ENCODE measurements at regions not wholly inside any gene's neighbourhood (a gene's known extent, or its start where the extent isn't known, plus 50 kb on each side); places are given as distances from the start of the nearest gene placed in this dataset.

- Histone ChIP-seq H3K9me2 (replicated peaks; ENCODE audit: insufficient read depth, low read length) (no peaks in the 10 kb centered on the region), H3K79me2 (ENCODE audit: low read length) (no peaks in the 10 kb centered on the region), H4K20me1 (ENCODE audit: insufficient read depth, low read depth, low read length) (no peaks in the 10 kb centered on the region), H3K4me1 (ENCODE audit: low read length) (peaks cover 13% of the 10 kb centered on the region), H3K27ac (ENCODE audit: low read length) (no peak overlapping the region), H3K27me3 (ENCODE audit: low read length) (no peaks in the 10 kb centered on the region), H3K4me3 (ENCODE audit: low read length) (no peak overlapping the region), H2AFZ (ENCODE audit: low read length) (no peak overlapping the region), H3K4me2 (ENCODE audit: low read depth, low read length, poor library complexity, severe bottlenecking) (no peak overlapping the region), H3K9me3 (ENCODE audit: low read length) (no peaks in the 10 kb centered on the region), H3K36me3 (ENCODE audit: insufficient read depth, low read length) (no peaks in the 10 kb centered on the region), H3K9ac (ENCODE audit: low read length) (no peak overlapping the region)
- DNase-seq: peak; percentile 58
Observed at GRCh38 chr5:28576022-28576421, 1537.6 kb upstream of the CDH9 start.

GRCh38 chr5:28575368-28575767 is 1537.0 kb upstream of the CDH9 start:
- Histone ChIP-seq H4K20me1 (ENCODE audit: insufficient read depth, low read depth, low read length) (no peaks in the 10 kb centered on the region), H3K9ac (ENCODE audit: low read length) (no peak overlapping the region), H3K27me3 (ENCODE audit: low read length) (no peaks in the 10 kb centered on the region), H3K9me3 (ENCODE audit: low read length) (no peaks in the 10 kb centered on the region), H3K79me2 (ENCODE audit: low read length) (no peaks in the 10 kb centered on the region), H3K9me2 (replicated peaks; ENCODE audit: insufficient read depth, low read length) (no peaks in the 10 kb centered on the region), H3K4me3 (ENCODE audit: low read length) (no peak overlapping the region), H3K4me1 (ENCODE audit: low read length) (peaks cover 6% of the 10 kb centered on the region), H3K4me2 (ENCODE audit: low read depth, low read length, poor library complexity, severe bottlenecking) (no peak overlapping the region), H2AFZ (ENCODE audit: low read length) (no peak overlapping the region), H3K36me3 (ENCODE audit: insufficient read depth, low read length) (no peaks in the 10 kb centered on the region), H3K27ac (ENCODE audit: low read length) (no peak overlapping the region)
- no peak for DNase-seq

DNA sequence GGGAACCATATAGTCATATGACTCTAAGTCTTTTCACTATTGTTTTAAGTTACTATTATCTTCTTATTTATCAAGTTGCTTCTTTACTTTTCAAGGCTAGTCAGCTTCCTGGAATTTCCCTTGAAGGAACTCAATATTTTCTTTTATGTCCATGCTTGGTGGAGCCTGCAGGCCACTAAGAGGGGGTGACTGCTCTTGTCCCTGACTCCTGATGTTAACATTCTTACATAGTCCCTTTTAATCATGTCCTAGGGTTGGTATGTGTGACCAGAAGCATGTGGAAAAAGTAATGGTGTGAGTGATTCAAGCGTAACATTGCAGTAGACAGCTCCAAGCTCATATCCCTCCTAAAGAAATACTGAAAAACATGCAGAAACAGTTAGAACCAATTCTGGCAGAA is 1536.2 kb upstream of the CDH9 start:
- no peaks in the 10 kb centered on the region for H4K20me1 ChIP-seq (ENCODE audit: insufficient read depth, low read depth, low read length)
- no peak overlapping the region for H3K27ac ChIP-seq (ENCODE audit: low read length)
- no peak for DNase-seq
- no peaks in the 10 kb centered on the region for H3K9me2 ChIP-seq (replicated peaks; ENCODE audit: insufficient read depth, low read length)
- H2AFZ ChIP-seq (ENCODE audit: low read length): no peak overlapping the region
- H3K4me2 ChIP-seq (ENCODE audit: low read depth, low read length, poor library complexity, severe bottlenecking): no peak overlapping the region
- H3K9me3 ChIP-seq (ENCODE audit: low read length): no peaks in the 10 kb centered on the region
- H3K27me3 ChIP-seq (ENCODE audit: low read length): no peaks in the 10 kb centered on the region
- no peaks in the 10 kb centered on the region for H3K4me1 ChIP-seq (ENCODE audit: low read length)
- no peak overlapping the region for H3K9ac ChIP-seq (ENCODE audit: low read length)
- H3K4me3 ChIP-seq (ENCODE audit: low read length): no peak overlapping the region
- no peaks in the 10 kb centered on the region for H3K79me2 ChIP-seq (ENCODE audit: low read length)
- H3K36me3 ChIP-seq (ENCODE audit: insufficient read depth, low read length): no peaks in the 10 kb centered on the region

DNA sequence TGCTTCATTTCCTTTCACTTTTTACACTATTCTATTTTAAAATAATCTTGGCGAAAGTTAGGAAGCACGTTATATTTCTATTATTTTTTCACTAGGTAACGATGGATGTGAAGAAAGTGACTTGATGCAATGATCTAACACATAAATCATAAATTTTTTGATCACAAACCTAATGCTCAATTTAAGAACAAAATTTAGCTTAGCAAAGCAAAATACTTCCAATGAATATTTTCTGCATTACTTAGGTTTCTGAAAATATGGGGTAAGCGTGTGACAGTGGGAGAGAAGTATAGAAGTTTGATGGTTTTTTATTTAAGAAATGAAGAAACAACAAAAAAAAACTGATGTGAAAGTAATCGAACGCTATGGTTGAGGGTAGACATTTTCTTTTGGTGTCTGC is 1528.7 kb upstream of the CDH9 start:
- H4K20me1 ChIP-seq (ENCODE audit: insufficient read depth, low read depth, low read length): no peaks in the 10 kb centered on the region
- no peaks in the 10 kb centered on the region for H3K36me3 ChIP-seq (ENCODE audit: insufficient read depth, low read length)
- H3K9me2 ChIP-seq (replicated peaks; ENCODE audit: insufficient read depth, low read length): no peaks in the 10 kb centered on the region
- DNase-seq: no peak
- H3K27ac ChIP-seq (ENCODE audit: low read length): no peak overlapping the region
- peaks cover under 1% of the 10 kb centered on the region; the same call in 1 of the 2 replicates for H3K9me3 ChIP-seq (ENCODE audit: low read length)
- no peaks in the 10 kb centered on the region for H3K4me1 ChIP-seq (ENCODE audit: low read length)
- no peak overlapping the region for H3K4me3 ChIP-seq (ENCODE audit: low read length)
- no peaks in the 10 kb centered on the region for H3K27me3 ChIP-seq (ENCODE audit: low read length)
- H3K79me2 ChIP-seq (ENCODE audit: low read length): no peaks in the 10 kb centered on the region
- no peak overlapping the region for H2AFZ ChIP-seq (ENCODE audit: low read length)
- no peak overlapping the region for H3K4me2 ChIP-seq (ENCODE audit: low read depth, low read length, poor library complexity, severe bottlenecking)
- no peak overlapping the region for H3K9ac ChIP-seq (ENCODE audit: low read length)

- H3K4me1 ChIP-seq (ENCODE audit: low read length): no peaks in the 10 kb centered on the region
- H3K9me3 ChIP-seq (ENCODE audit: low read length): peaks cover 2% of the 10 kb centered on the region; the same call in 1 of the 2 replicates
- no peak overlapping the region for H3K4me2 ChIP-seq (ENCODE audit: low read depth, low read length, poor library complexity, severe bottlenecking)
- H3K27me3 ChIP-seq (ENCODE audit: low read length): no peaks in the 10 kb centered on the region
- H2AFZ ChIP-seq (ENCODE audit: low read length): no peak overlapping the region
- no peaks in the 10 kb centered on the region for H3K79me2 ChIP-seq (ENCODE audit: low read length)
- H3K4me3 ChIP-seq (ENCODE audit: low read length): no peak overlapping the region
- no peak overlapping the region for H3K27ac ChIP-seq (ENCODE audit: low read length)
- H3K9me2 ChIP-seq (replicated peaks; ENCODE audit: insufficient read depth, low read length): no peaks in the 10 kb centered on the region
- no peak for DNase-seq
- H4K20me1 ChIP-seq (ENCODE audit: insufficient read depth, low read depth, low read length): no peaks in the 10 kb centered on the region
- H3K9ac ChIP-seq (ENCODE audit: low read length): no peak overlapping the region
- H3K36me3 ChIP-seq (ENCODE audit: insufficient read depth, low read length): no peaks in the 10 kb centered on the region
Observed at GRCh38 chr5:28561522-28561921, 1523.1 kb upstream of the CDH9 start.

DNA sequence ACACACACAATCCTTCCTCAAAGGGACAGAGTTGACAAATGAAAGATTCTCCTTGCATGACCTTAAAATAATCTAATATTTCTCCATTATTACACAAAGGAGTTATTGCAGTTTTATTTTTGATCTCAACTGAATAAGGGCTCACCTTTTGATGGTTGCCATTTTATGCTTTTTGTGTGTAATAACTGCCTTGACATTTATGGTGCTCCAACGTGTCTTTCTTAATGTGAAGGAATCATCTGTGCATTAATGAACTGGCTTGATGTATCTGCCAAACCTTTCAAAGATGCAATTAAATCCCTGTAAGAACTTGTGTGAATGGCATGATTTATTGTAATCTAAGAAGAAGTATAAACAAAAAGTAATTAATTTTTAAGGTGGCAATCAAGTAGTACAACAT is 1519.8 kb upstream of the CDH9 start:
- H3K9ac ChIP-seq (ENCODE audit: low read length): no peak overlapping the region
- no peak overlapping the region for H3K27ac ChIP-seq (ENCODE audit: low read length)
- no peak for DNase-seq
- no peak overlapping the region for H3K4me2 ChIP-seq (ENCODE audit: low read depth, low read length, poor library complexity, severe bottlenecking)
- no peaks in the 10 kb centered on the region for H3K79me2 ChIP-seq (ENCODE audit: low read length)
- H2AFZ ChIP-seq (ENCODE audit: low read length): no peak overlapping the region
- H3K4me1 ChIP-seq (ENCODE audit: low read length): no peaks in the 10 kb centered on the region
- H3K9me3 ChIP-seq (ENCODE audit: low read length): peaks cover 7% of the 10 kb centered on the region
- no peaks in the 10 kb centered on the region for H3K27me3 ChIP-seq (ENCODE audit: low read length)
- no peaks in the 10 kb centered on the region for H4K20me1 ChIP-seq (ENCODE audit: insufficient read depth, low read depth, low read length)
- H3K36me3 ChIP-seq (ENCODE audit: insufficient read depth, low read length): no peaks in the 10 kb centered on the region
- H3K9me2 ChIP-seq (replicated peaks; ENCODE audit: insufficient read depth, low read length): no peaks in the 10 kb centered on the region
- no peak overlapping the region for H3K4me3 ChIP-seq (ENCODE audit: low read length)

- DNase-seq: no peak
- Histone ChIP-seq H3K36me3 (ENCODE audit: insufficient read depth, low read length) (no peaks in the 10 kb centered on the region), H3K9me3 (ENCODE audit: low read length) (peaks cover 15% of the 10 kb centered on the region), H3K9me2 (replicated peaks; ENCODE audit: insufficient read depth, low read length) (no peaks in the 10 kb centered on the region), H3K4me3 (ENCODE audit: low read length) (no peak overlapping the region), H3K4me1 (ENCODE audit: low read length) (no peaks in the 10 kb centered on the region), H3K4me2 (ENCODE audit: low read depth, low read length, poor library complexity, severe bottlenecking) (no peak overlapping the region), H2AFZ (ENCODE audit: low read length) (no peak overlapping the region), H3K27me3 (ENCODE audit: low read length) (no peaks in the 10 kb centered on the region), H3K9ac (ENCODE audit: low read length) (no peak overlapping the region), H3K27ac (ENCODE audit: low read length) (no peak overlapping the region), H4K20me1 (ENCODE audit: insufficient read depth, low read depth, low read length) (no peaks in the 10 kb centered on the region), H3K79me2 (ENCODE audit: low read length) (no peaks in the 10 kb centered on the region)
Observed at GRCh38 chr5:28557114-28557513, 1518.7 kb upstream of the CDH9 start.

- Histone ChIP-seq H3K4me3 (ENCODE audit: low read length) (no peak overlapping the region), H3K27ac (ENCODE audit: low read length) (no peak overlapping the region), H3K4me2 (ENCODE audit: low read depth, low read length, poor library complexity, severe bottlenecking) (no peak overlapping the region), H3K27me3 (ENCODE audit: low read length) (no peaks in the 10 kb centered on the region), H3K9me3 (ENCODE audit: low read length) (0 out of 2 replicates have a peak, but pooled peaks cover 12% of the 10 kb centered on the region), H2AFZ (ENCODE audit: low read length) (no peak overlapping the region), H3K36me3 (ENCODE audit: insufficient read depth, low read length) (no peaks in the 10 kb centered on the region), H3K79me2 (ENCODE audit: low read length) (no peaks in the 10 kb centered on the region), H3K9ac (ENCODE audit: low read length) (no peak overlapping the region), H3K4me1 (ENCODE audit: low read length) (no peaks in the 10 kb centered on the region), H3K9me2 (replicated peaks; ENCODE audit: insufficient read depth, low read length) (no peaks in the 10 kb centered on the region), H4K20me1 (ENCODE audit: insufficient read depth, low read depth, low read length) (no peaks in the 10 kb centered on the region)
- no peak for DNase-seq
Observed at GRCh38 chr5:28549588-28549987, 1511.2 kb upstream of the CDH9 start.

DNA sequence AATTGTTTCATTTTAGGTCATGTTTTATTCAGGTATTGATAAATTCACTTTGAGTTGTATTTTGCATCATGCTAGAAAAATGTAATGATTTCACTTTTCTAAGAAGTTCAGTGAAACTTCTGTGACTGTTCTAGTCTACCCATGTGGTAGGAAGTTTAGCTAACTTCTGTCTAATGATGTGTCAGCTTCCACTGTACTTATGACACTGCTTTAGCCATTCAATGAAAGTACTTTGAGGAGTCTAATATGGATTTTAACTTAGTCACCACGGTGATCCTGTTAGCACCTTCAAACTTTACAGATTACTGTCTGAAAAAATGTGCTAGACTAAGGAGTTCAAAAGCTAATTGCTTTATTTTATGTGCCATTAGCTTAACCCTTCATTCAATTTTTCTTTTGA is 1510.5 kb upstream of the CDH9 start:
- 0 out of 2 replicates have a peak, but pooled peaks cover 12% of the 10 kb centered on the region for H3K9me3 ChIP-seq (ENCODE audit: low read length)
- H3K36me3 ChIP-seq (ENCODE audit: insufficient read depth, low read length): no peaks in the 10 kb centered on the region
- no peak overlapping the region for H2AFZ ChIP-seq (ENCODE audit: low read length)
- H3K4me2 ChIP-seq (ENCODE audit: low read depth, low read length, poor library complexity, severe bottlenecking): no peak overlapping the region
- H3K4me3 ChIP-seq (ENCODE audit: low read length): no peak overlapping the region
- no peaks in the 10 kb centered on the region for H3K4me1 ChIP-seq (ENCODE audit: low read length)
- no peaks in the 10 kb centered on the region for H4K20me1 ChIP-seq (ENCODE audit: insufficient read depth, low read depth, low read length)
- no peaks in the 10 kb centered on the region for H3K9me2 ChIP-seq (replicated peaks; ENCODE audit: insufficient read depth, low read length)
- no peaks in the 10 kb centered on the region for H3K79me2 ChIP-seq (ENCODE audit: low read length)
- no peak for DNase-seq
- H3K27ac ChIP-seq (ENCODE audit: low read length): no peak overlapping the region
- no peak overlapping the region for H3K9ac ChIP-seq (ENCODE audit: low read length)
- H3K27me3 ChIP-seq (ENCODE audit: low read length): no peaks in the 10 kb centered on the region

Data from Karpas-422 (cell line).